GM23338 (cell line): ENCODE measurements at regions not wholly inside any gene's neighbourhood (a gene's known extent, or its start where the extent isn't known, plus 50 kb on each side); places are given as distances from the start of the nearest gene placed in this dataset.

Source experiments
- CREB1 ChIP-seq: fragments of 250-450 bp; sonication (Bioruptor Pico); IDR thresholded peaks from 2 replicates; pipeline ENCODE4 v1.5.0; 2020; ENCODE audit warnings: low read depth, mild to moderate bottlenecking, moderate library complexity
- CTCF ChIP-seq, 2 experiments: fragments of 200-600 bp in 1 of 2; sonication (generic) in 1 of 2; conservative IDR thresholded peaks; 2 replicates each; pipeline versions ENCODE4 v1.5.1 to v1.6.1; 2016 to 2017; ENCODE audit warnings: antibody characterized with exemption in 2 of 2, low read depth in 2 of 2, mild to moderate bottlenecking in 2 of 2, moderate library complexity in 1 of 2
- EZH2 ChIP-seq: fragments of 200-600 bp; sonication (generic); IDR thresholded peaks from one replicate; pipeline ENCODE4 v1.8.0; 2017; ENCODE audit warnings: antibody characterized with exemption, mild to moderate bottlenecking, low read depth; ENCODE audit not compliant: unreplicated experiment
- EZH2phosphoT487 ChIP-seq: fragments of 200-600 bp; sonication (generic); IDR thresholded peaks from one replicate; pipeline ENCODE4 v1.8.1; 2018; ENCODE audit warnings: antibody characterized with exemption; ENCODE audit not compliant: unreplicated experiment
- POLR2AphosphoS5 ChIP-seq: IDR thresholded peaks from 2 replicates; pipeline ENCODE4 v1.6.1; 2016; ENCODE audit warnings: antibody characterized with exemption, low read depth
- REST ChIP-seq: IDR thresholded peaks from one replicate; pipeline ENCODE4 v1.6.1; 2018; ENCODE audit warnings: antibody characterized with exemption; ENCODE audit not compliant: unreplicated experiment

- TF ChIP-seq POLR2AphosphoS5 = no peak
- TF ChIP-seq CREB1 (CRISPR knock-in tag) = no peak
- TF ChIP-seq CTCF (conservative IDR thresholded peaks at IDR 0.05; ENCODE audit: low read depth in 2 of 2) = no peak
- TF ChIP-seq EZH2phosphoT487 = no peak
- TF ChIP-seq REST = no peak
- no peak for TF ChIP-seq EZH2
Observed at GRCh38 chr7:17412883-17413282, 114.4 kb downstream of the AHR start.
